PC-9 (cell line): ENCODE measurements at regions not wholly inside any gene's neighbourhood (a gene's known extent, or its start where the extent isn't known, plus 50 kb on each side); places are given as distances from the start of the nearest gene placed in this dataset.

Experiments
- EZH2 ChIP-seq: fragments of 200-600 bp; sonication (generic); IDR thresholded peaks from 2 replicates; pipeline ENCODE4 v1.8.0; 2017; ENCODE audit warnings: antibody characterized with exemption, low read depth
- TF ChIP-seq, protein P1 (sequence below): fragments of 200-600 bp; sonication (generic); conservative IDR thresholded peaks from 2 replicates; pipeline ENCODE4 v1.6.1; 2017; ENCODE audit warnings: mixed run types, antibody characterized with exemption, mild to moderate bottlenecking, moderate library complexity

DNA sequence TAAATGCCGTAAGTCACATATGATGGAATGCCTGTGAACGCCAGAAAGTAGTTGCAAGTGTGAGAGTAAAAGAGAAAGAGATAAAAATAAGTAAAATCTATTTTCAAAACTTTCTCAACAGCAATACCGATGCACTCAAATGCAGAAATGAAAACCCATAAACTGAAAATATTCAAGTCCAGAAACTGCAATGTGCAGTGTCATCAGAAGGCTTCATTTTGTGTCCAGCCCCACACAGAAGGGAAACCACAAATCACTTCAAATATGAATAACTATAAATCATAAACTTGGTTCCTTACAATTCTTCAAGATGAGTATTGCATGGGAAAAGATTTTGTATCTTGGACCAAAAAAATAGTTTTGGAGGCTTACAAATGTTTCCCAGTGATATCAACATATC is 375.2 kb upstream of the ANO5 start:
- TF ChIP-seq, protein P1, sequence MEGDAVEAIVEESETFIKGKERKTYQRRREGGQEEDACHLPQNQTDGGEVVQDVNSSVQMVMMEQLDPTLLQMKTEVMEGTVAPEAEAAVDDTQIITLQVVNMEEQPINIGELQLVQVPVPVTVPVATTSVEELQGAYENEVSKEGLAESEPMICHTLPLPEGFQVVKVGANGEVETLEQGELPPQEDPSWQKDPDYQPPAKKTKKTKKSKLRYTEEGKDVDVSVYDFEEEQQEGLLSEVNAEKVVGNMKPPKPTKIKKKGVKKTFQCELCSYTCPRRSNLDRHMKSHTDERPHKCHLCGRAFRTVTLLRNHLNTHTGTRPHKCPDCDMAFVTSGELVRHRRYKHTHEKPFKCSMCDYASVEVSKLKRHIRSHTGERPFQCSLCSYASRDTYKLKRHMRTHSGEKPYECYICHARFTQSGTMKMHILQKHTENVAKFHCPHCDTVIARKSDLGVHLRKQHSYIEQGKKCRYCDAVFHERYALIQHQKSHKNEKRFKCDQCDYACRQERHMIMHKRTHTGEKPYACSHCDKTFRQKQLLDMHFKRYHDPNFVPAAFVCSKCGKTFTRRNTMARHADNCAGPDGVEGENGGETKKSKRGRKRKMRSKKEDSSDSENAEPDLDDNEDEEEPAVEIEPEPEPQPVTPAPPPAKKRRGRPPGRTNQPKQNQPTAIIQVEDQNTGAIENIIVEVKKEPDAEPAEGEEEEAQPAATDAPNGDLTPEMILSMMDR, result no peak
- no peak for TF ChIP-seq EZH2
